Ureter (tissue), 1 donor: ENCODE measurements at regions not wholly inside any gene's neighbourhood (a gene's known extent, or its start where the extent isn't known, plus 50 kb on each side); places are given as distances from the start of the nearest gene placed in this dataset.
"Not testable (repeated sequence)": the region's sequence is repeated elsewhere in the genome, so short reads cannot be mapped to it uniquely, and the experiment has no call there.

ENCODE experiments used
- DNase-seq: peaks from one replicate; pipeline ENCODE4 v3.0.0-alpha.2; 2020; ENCODE audit warnings: low spot score
- donor health status: DM: yes; HTN: yes; CAD: no.

- DNase-seq, result no peak
Measured at GRCh38 chr21:17270229-17270628, 242.6 kb upstream of the CXADR start.

DNA sequence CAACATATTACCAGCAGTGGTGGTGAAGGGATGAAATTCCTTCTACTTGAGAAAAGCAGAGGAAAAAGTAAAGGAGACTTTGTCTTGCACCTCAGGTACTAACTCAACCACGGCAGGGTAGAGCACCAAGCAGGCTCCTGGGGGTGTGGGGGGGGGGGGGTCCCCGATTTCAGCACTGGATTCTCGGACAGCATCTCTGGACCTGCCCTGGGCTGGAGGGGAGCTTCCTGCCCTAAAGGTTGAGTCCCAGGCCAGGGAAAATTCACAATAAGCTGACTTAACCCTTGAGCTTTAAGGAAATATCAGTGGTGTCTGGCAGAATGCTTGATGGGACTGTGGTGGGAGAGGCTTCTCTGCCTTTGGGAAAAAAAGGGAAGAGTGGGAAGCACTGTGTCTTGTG lies 233.2 kb upstream of the CXADR start:
- no peak for DNase-seq

GRCh38 chr21:17293016-17293562 lies 219.8 kb upstream of the CXADR start:
- DNase-seq, result not testable (repeated sequence)

GRCh38 chr21:17295997-17296396 lies 216.8 kb upstream of the CXADR start:
- no peak for DNase-seq

DNA sequence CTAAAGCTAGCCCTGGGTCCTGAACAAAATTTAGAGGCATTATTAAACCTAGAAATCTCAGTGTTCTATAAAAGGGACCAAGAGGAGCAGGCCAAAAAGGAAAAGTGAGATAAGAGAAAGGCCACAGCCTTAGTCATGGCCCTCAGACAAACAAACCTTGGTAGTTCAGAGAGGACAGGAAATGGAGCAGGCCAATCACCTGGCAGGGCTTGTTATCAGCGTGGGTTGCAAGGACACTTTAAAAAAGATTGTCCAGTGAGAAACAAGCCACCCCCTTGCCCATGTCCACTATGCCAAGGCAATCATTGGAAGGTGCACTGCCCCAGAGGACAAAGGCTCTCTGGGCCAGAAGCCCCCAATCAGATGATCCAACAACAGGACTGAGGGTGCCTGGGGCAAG lies 213.3 kb upstream of the CXADR start:
- DNase-seq, result not testable (repeated sequence)

DNA sequence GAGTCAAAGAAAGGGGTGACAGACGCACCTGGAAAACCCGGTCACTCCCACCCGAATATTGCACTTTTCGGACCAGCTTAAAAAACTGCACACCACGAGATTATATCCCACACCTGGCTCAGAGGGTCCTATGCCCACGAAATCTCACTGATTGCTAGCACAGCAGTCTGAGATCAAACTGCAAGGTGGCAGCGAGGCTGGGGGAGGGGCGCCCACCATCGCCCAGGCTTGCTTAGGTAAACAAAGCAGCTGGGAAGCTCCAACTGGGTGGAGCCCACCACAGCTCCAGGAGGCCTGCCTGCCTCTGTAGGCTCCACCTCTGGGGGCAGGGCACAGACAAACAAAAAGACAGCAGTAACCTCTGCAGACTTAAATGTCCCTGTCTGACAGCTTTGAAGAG lies 185.1 kb upstream of the CXADR start:
- not testable (repeated sequence) for DNase-seq

- DNase-seq, result no peak
Measured at GRCh38 chr21:17334484-17334883, 178.4 kb upstream of the CXADR start.

DNA sequence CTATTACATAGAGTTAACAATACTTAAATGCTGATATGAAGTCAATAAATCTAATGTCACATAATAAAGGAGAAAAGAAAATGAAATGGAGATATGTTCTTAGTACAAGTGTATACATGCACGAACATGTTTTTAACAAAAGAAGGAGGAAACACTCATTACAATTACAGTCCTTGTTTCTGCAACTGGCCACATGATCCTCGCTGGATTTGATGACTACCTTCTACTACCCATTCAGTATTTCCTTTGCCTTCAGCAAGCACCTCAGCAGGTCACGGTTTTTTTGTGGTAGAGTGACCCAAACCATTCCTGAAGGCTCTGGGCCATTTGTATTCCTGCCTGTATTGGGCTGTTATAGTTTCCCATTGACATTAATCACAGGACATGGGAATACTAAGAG lies 172.8 kb upstream of the CXADR start:
- no peak for DNase-seq

GRCh38 chr21:17343055-17343454 lies 169.8 kb upstream of the CXADR start:
- no peak for DNase-seq

DNA sequence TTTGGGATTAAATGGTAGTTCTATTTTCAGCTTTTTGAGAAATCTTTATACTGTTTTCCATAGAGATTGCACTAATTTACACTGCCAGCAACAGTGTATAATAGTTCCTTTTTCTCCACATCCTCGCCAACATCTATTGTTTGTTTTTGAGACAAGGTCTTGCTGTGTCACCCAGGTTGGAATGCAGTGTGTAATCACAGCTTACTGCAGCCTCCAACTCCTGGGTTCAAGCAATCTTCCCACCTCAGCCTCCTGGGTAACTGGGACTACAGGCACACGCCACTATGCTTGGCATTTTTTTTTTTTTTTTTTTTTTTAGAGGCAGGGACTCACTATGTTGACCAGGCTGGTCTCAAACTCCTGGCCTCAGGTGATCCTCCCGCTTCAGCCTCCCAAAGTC lies 164.5 kb upstream of the CXADR start:
- DNase-seq, result no peak

DNA sequence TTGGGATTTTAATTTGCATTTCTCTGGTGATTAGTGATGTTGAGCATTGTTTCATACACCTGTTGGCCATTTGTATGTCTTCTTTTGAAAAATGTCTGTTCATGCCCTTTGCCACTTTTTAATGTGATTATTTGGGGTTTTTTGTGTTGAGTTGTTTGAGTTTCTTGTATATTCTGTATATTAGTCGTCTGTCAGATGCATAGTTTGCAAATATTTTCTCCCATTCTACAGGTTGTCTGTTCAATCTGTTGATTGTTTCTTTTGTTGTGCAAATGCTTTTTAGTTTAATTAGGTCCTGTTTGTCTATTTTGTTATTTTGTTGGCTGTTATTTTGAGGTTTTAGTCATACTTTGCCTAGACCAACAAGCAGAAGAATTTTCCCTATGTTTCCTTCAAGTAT lies 164.0 kb upstream of the CXADR start:
- DNase-seq, result no peak

- no peak for DNase-seq
Measured at GRCh38 chr21:17351766-17352165, 161.1 kb upstream of the CXADR start.

GRCh38 chr21:17352996-17353655 lies 159.7 kb upstream of the CXADR start:
- DNase-seq, result no peak

DNA sequence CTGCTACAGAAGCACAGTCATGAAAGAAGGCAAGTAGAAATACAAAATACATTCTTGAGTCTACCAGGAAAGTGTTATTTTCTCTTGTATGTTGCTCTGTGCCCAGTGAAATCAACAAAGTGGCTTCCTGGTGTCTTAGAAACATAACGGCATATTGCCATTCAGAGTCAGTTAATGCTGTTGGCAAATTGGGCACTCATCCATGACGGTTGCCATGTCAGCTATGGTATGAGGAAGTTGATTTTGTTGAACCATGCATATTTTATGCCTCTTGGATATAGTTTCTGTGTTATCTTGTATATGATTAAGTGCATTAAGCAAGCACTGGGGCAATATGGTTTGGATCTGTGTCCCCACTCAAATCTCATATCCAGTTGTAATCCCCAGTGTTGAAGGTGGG lies 153.1 kb upstream of the CXADR start:
- DNase-seq, result no peak

- no peak for DNase-seq
Measured at GRCh38 chr21:17368748-17369363, 144.0 kb upstream of the CXADR start.

DNA sequence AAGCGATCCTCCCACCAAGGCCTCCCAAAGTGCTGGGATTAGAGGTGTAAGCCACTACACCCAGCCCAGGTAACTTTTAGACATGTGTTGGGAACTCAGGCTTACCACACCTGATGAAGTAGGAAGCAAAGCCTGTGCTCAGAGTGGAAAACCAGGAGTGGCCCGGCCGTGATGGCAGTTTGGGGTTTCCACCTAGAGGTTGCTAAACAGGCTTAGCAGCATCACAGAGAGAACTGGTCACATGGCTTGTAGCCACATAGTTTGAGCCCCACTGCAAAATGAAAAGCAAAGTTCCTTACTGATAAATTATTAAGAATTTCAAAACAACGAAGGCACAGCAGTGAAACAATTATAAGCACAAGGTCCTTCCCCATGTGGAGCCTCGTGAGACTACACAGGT lies 142.6 kb upstream of the CXADR start:
- peak; percentile 77 for DNase-seq

DNA sequence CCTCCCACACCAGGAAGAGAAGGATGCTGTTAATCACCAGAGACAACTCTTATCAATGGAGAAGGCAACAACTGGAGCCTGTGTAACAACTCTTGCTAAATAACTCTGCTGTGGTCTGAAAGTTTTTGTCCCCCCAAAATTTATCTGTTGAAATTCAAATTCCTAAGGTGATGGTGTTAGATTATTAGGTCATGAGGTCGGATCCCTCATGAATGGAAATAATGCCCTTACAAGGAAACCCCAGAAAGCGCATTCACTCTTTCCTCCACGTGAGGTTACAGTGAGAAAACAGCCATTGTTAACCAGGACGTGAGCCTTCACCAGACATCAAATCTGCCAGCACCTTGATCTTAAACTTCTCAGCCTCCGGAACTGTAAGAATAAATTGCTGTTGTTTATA lies 141.9 kb upstream of the CXADR start:
- no peak for DNase-seq

GRCh38 chr21:17371450-17371849 lies 141.4 kb upstream of the CXADR start:
- DNase-seq, result no peak

GRCh38 chr21:17372200-17372599 lies 140.6 kb upstream of the CXADR start:
- no peak for DNase-seq

GRCh38 chr21:17386498-17386897 lies 126.3 kb upstream of the CXADR start:
- no peak for DNase-seq

DNA sequence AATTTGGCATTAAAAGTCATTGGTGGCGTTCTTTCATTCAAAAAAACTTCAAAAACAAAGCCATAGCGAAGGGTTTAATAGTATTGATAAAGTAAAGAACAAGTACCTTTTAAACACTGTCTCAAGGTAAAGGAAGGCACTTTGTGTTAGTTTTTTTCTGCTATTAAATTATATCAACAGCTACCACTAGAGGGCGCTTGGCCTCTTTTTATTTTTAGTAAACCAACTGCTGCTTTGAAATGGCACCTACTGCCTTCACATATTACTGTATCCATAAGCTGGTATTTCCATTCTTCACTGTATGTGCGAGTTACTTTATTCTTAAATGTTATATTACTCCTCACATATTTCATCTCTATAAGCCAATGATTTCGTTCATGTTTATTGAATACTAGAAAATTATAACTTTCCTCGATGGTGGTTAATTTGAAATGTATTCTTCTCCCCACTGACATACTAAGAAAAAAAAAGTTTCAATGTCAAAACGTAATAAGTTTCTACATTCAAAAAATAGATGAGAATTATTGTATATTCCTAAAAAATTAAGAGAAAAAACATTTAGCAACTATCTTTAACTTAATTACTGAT lies 125.7 kb upstream of the CXADR start:
- DNase-seq, result peak; percentile 52

DNA sequence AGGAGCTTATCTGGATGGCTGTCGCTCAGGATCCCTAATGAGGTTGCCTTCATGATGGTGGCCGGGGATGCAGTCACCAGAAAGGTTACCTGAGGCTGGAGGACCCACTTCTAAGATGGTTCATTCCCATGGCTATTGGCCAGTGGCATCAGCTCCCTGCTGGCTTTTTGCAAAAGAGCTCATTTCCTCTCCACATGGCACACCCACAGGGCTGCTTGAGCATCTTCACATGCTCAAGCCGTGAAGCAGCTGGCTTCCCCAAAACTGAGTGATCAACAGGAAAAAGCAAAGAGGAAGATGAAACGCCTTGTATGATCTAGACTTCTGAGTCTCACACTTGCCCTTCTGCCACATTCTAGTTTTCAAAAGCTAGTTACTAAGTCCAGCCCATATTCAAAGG lies 124.6 kb upstream of the CXADR start:
- no peak for DNase-seq

DNA sequence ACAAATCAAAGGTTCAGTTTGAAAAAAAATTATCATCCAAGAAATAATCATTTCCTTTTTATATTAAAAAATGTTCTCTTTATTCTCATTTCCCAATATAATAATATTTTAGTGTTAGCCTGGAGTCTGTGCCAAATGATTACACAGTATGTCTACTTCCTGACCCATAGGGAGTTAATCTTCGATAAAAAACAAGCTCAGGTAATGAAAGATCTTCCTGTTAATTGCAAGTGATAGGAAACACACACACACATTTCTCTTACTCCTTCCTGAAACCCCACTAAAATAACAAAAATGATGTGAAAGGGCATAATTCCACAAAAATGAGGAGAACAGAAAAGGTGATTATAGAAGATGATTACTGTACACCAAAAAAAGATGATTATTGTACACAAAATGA lies 123.5 kb upstream of the CXADR start:
- no peak for DNase-seq
